ENCODE measurements at regions not wholly inside any gene's neighbourhood (a gene's known extent, or its start where the extent isn't known, plus 50 kb on each side); places are given as distances from the start of the nearest gene placed in this dataset.

DNA sequence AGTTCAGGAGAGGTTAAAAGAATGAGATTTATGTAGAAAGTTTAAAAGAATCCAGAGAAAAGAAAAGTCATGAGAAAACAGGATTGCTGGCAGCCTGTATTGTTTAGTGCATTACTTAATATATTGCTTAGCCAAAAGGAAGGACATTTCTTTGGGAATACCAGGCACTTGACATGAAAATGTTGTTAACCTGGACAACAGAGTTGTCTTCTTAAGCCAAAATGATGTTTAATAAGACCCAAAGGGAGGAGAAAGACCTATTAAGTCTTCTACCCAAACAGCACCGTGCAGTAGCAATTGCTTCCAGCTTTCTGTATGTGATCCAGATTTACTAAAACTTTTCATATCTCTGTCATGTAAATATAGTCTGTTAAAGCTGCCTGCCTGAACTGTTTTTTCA, 74.0 kb upstream of the PRLR start:
- Histone ChIP-seq H2BK120ac (ENCODE audit: insufficient read depth, low read length, poor library complexity) (no peak overlapping the region), H3K27me3 (ENCODE audit: insufficient read depth, low read length) (no peaks in the 10 kb centered on the region), H2AK5ac (ENCODE audit: low read length) (no peak overlapping the region), H3K4me2 (ENCODE audit: low read length) (no peak overlapping the region), H3K27ac (ENCODE audit: low read depth, low read length) (no peak overlapping the region), H3K9me3 (ENCODE audit: insufficient read depth, low read depth, low read length) (no peaks in the 10 kb centered on the region), H3K4me1 (ENCODE audit: control insufficient read depth in 1 of 2, insufficient read depth in 2 of 2, low read length in 2 of 2) (peaks cover 3 to 4% of the 10 kb centered on the region in 2 experiments), H4K91ac (ENCODE audit: low read depth, low read length) (no peak overlapping the region), H3K18ac (ENCODE audit: low read length) (no peak overlapping the region), H3K23ac (ENCODE audit: low read length) (no peak overlapping the region), H3K9ac (ENCODE audit: low read length) (no peak overlapping the region), H3K14ac (ENCODE audit: low read length) (no peak overlapping the region), H2BK5ac (ENCODE audit: low read depth, low read length, poor library complexity) (no peak overlapping the region), H3K4ac (ENCODE audit: low read depth, low read length) (no peak overlapping the region), H3K79me2 (ENCODE audit: control insufficient read depth, insufficient read depth, low read length, poor library complexity) (no peaks in the 10 kb centered on the region), H2AFZ (ENCODE audit: insufficient read depth, low read length, poor library complexity) (no peak overlapping the region), H2BK12ac (ENCODE audit: low read length) (no peak overlapping the region), H3K36me3 (ENCODE audit: control insufficient read depth in 1 of 2, insufficient read depth in 2 of 2, low read length in 2 of 2) (no peaks in the 10 kb centered on the region), H4K12ac (ENCODE audit: low read depth, low read length) (no peak overlapping the region), H3K4me3 (ENCODE audit: low read depth, low read length) (no peak overlapping the region), H4K8ac (ENCODE audit: low read depth, low read length) (no peak overlapping the region), H3K79me1 (ENCODE audit: low read length) (no peaks in the 10 kb centered on the region)
- DNase-seq: no peak
- WGBS (ENCODE audit: extremely low coverage, insufficient coverage, insufficient read length): no CpG with 5 or more reads among the region's 1 CpG

DNA sequence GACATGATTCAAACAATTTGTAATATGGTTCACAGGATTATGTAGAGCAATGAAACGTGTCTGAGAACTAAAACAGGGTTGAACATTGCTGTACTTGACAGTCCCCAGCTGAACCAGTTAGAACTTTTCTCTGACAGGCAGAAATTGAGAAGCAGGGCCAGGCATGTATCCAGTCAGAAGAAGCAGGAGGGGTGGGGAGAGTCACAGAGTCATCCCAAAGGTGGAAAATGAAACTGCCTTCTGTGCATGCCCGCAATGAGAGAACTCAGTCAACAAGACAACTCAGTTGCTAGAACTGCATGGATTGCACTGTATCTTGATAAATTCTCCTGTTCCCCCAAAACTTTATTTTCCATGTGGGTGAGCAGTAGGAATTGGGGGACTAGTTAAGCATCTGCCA, 72.9 kb upstream of the PRLR start:
- Histone ChIP-seq H3K4me3 (ENCODE audit: low read depth, low read length) (no peak overlapping the region), H3K79me1 (ENCODE audit: low read length) (no peaks in the 10 kb centered on the region), H4K12ac (ENCODE audit: low read depth, low read length) (no peak overlapping the region), H3K9ac (ENCODE audit: low read length) (no peak overlapping the region), H4K8ac (ENCODE audit: low read depth, low read length) (no peak overlapping the region), H2BK120ac (ENCODE audit: insufficient read depth, low read length, poor library complexity) (no peak overlapping the region), H3K79me2 (ENCODE audit: control insufficient read depth, insufficient read depth, low read length, poor library complexity) (no peaks in the 10 kb centered on the region), H4K91ac (ENCODE audit: low read depth, low read length) (no peak overlapping the region), H3K27ac (ENCODE audit: low read depth, low read length) (no peak overlapping the region), H3K18ac (ENCODE audit: low read length) (no peak overlapping the region), H2BK12ac (ENCODE audit: low read length) (no peak overlapping the region), H2AK5ac (ENCODE audit: low read length) (no peak overlapping the region), H3K4me2 (ENCODE audit: low read length) (no peak overlapping the region), H3K4ac (ENCODE audit: low read depth, low read length) (no peak overlapping the region), H3K14ac (ENCODE audit: low read length) (no peak overlapping the region), H3K27me3 (ENCODE audit: insufficient read depth, low read length) (no peaks in the 10 kb centered on the region), H2AFZ (ENCODE audit: insufficient read depth, low read length, poor library complexity) (no peak overlapping the region), H3K23ac (ENCODE audit: low read length) (no peak overlapping the region), H3K4me1 (ENCODE audit: control insufficient read depth in 1 of 2, insufficient read depth in 2 of 2, low read length in 2 of 2) (peaks cover 3 to 4% of the 10 kb centered on the region in 2 experiments), H3K9me3 (ENCODE audit: insufficient read depth, low read depth, low read length) (no peaks in the 10 kb centered on the region), H2BK5ac (ENCODE audit: low read depth, low read length, poor library complexity) (no peak overlapping the region), H3K36me3 (ENCODE audit: control insufficient read depth in 1 of 2, insufficient read depth in 2 of 2, low read length in 2 of 2) (no peaks in the 10 kb centered on the region)
- no CpG with 5 or more reads among the region's 2 CpGs for WGBS (ENCODE audit: extremely low coverage, insufficient coverage, insufficient read length)
- DNase-seq: no peak

DNA sequence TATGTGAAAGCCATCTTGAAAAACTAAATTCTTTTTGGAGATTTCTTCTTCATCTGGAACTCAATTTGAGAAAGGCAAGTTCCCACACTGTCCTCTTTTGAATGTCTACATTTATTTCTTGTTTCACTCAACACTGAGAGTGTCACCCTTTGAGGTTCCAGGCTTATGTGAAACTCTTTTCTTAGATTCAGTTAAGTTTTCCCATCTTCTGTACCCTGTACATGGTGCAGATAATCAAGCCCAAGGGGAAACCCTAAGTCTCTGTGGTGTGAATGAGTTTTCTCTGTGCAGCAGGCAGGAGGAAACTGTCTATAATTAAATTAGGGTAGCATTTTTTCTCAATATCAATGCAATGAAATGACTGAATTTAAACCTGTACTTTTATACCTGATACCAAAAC, 72.3 kb upstream of the PRLR start:
- Histone ChIP-seq H2AFZ (ENCODE audit: insufficient read depth, low read length, poor library complexity) (no peak overlapping the region), H3K9me3 (ENCODE audit: insufficient read depth, low read depth, low read length) (no peaks in the 10 kb centered on the region), H2BK5ac (ENCODE audit: low read depth, low read length, poor library complexity) (no peak overlapping the region), H3K9ac (ENCODE audit: low read length) (no peak overlapping the region), H4K8ac (ENCODE audit: low read depth, low read length) (no peak overlapping the region), H3K14ac (ENCODE audit: low read length) (no peak overlapping the region), H3K27ac (ENCODE audit: low read depth, low read length) (no peak overlapping the region), H3K4me1 (ENCODE audit: control insufficient read depth in 1 of 2, insufficient read depth in 2 of 2, low read length in 2 of 2) (peaks cover 3 to 4% of the 10 kb centered on the region in 2 experiments), H3K23ac (ENCODE audit: low read length) (no peak overlapping the region), H3K36me3 (ENCODE audit: control insufficient read depth in 1 of 2, insufficient read depth in 2 of 2, low read length in 2 of 2) (no peaks in the 10 kb centered on the region), H2AK5ac (ENCODE audit: low read length) (no peak overlapping the region), H4K12ac (ENCODE audit: low read depth, low read length) (no peak overlapping the region), H3K79me2 (ENCODE audit: control insufficient read depth, insufficient read depth, low read length, poor library complexity) (no peaks in the 10 kb centered on the region), H4K91ac (ENCODE audit: low read depth, low read length) (no peak overlapping the region), H3K27me3 (ENCODE audit: insufficient read depth, low read length) (no peaks in the 10 kb centered on the region), H3K4me2 (ENCODE audit: low read length) (no peak overlapping the region), H2BK12ac (ENCODE audit: low read length) (no peak overlapping the region), H2BK120ac (ENCODE audit: insufficient read depth, low read length, poor library complexity) (no peak overlapping the region), H3K4ac (ENCODE audit: low read depth, low read length) (no peak overlapping the region), H3K18ac (ENCODE audit: low read length) (no peak overlapping the region), H3K4me3 (ENCODE audit: low read depth, low read length) (no peak overlapping the region), H3K79me1 (ENCODE audit: low read length) (no peaks in the 10 kb centered on the region)
- DNase-seq: no peak

DNA sequence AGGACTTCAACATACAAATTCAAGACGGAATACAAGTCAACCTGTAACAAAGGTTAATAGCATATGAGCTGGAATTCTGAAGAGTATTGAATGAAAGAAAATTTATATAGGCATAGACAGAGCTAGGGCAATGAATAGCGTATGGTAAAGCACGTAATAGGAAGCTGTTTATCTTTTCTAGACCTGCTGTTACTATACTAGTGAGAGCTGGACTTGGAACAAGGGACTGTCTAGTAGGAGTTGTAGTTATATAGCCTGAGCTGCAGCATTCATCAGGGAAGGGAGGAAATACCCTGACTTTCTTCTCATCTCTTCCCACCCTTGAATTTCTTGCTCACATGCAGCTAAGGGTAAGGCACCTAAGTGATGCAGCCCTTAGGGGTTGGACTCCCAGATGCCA, 67.5 kb upstream of the PRLR start:
- H3K79me1 ChIP-seq (ENCODE audit: low read length): no peaks in the 10 kb centered on the region
- H3K4me2 ChIP-seq (ENCODE audit: low read length): no peak overlapping the region
- H3K14ac ChIP-seq (ENCODE audit: low read length): no peak overlapping the region
- H3K18ac ChIP-seq (ENCODE audit: low read length): no peak overlapping the region
- no peak overlapping the region for H4K91ac ChIP-seq (ENCODE audit: low read depth, low read length)
- no peak overlapping the region for H3K4ac ChIP-seq (ENCODE audit: low read depth, low read length)
- H3K27me3 ChIP-seq (ENCODE audit: insufficient read depth, low read length): no peaks in the 10 kb centered on the region
- H3K36me3 ChIP-seq (ENCODE audit: control insufficient read depth in 1 of 2, insufficient read depth in 2 of 2, low read length in 2 of 2): no peaks in the 10 kb centered on the region
- no peak overlapping the region for H3K9ac ChIP-seq (ENCODE audit: low read length)
- no peak overlapping the region for H2AK5ac ChIP-seq (ENCODE audit: low read length)
- no peak overlapping the region for H2BK5ac ChIP-seq (ENCODE audit: low read depth, low read length, poor library complexity)
- no peak overlapping the region for H3K4me3 ChIP-seq (ENCODE audit: low read depth, low read length)
- DNase-seq: no peak
- H3K4me1 ChIP-seq (ENCODE audit: control insufficient read depth in 1 of 2, insufficient read depth in 2 of 2, low read length in 2 of 2): no peaks in the 10 kb centered on the region
- no peak overlapping the region for H3K27ac ChIP-seq (ENCODE audit: low read depth, low read length)
- H4K8ac ChIP-seq (ENCODE audit: low read depth, low read length): no peak overlapping the region
- WGBS (ENCODE audit: extremely low coverage, insufficient coverage, insufficient read length): no CpG with 5 or more reads among the region's 3 CpGs
- no peak overlapping the region for H2BK120ac ChIP-seq (ENCODE audit: insufficient read depth, low read length, poor library complexity)
- H3K79me2 ChIP-seq (ENCODE audit: control insufficient read depth, insufficient read depth, low read length, poor library complexity): no peaks in the 10 kb centered on the region
- H4K12ac ChIP-seq (ENCODE audit: low read depth, low read length): no peak overlapping the region
- H2AFZ ChIP-seq (ENCODE audit: insufficient read depth, low read length, poor library complexity): no peak overlapping the region
- H3K23ac ChIP-seq (ENCODE audit: low read length): no peak overlapping the region
- no peaks in the 10 kb centered on the region for H3K9me3 ChIP-seq (ENCODE audit: insufficient read depth, low read depth, low read length)
- H2BK12ac ChIP-seq (ENCODE audit: low read length): no peak overlapping the region

DNA sequence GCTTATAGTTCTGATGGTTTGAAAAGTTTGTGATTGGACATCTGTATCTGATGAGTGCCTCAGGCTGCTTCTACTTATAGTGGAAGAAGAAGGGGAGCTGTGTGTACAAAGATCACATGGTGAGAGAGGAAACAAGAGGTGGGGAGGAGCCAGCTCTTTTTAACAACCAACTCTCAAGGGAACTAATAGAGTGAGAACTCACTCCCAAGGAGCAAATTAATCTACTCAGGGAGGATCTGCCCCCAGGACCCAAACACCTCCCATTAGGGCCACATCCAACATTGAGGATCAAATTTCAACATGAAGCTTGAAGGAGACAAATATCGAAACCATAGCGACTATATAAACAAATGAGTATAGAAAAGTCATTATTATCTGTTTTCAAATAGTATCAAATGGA, 64.7 kb upstream of the PRLR start:
- no peak overlapping the region for H3K27ac ChIP-seq (ENCODE audit: low read depth, low read length)
- H3K79me1 ChIP-seq (ENCODE audit: low read length): no peaks in the 10 kb centered on the region
- H4K91ac ChIP-seq (ENCODE audit: low read depth, low read length): no peak overlapping the region
- H3K4me1 ChIP-seq (ENCODE audit: control insufficient read depth in 1 of 2, insufficient read depth in 2 of 2, low read length in 2 of 2): no peaks in the 10 kb centered on the region
- no peak overlapping the region for H3K4me2 ChIP-seq (ENCODE audit: low read length)
- H2AFZ ChIP-seq (ENCODE audit: insufficient read depth, low read length, poor library complexity): no peak overlapping the region
- H3K79me2 ChIP-seq (ENCODE audit: control insufficient read depth, insufficient read depth, low read length, poor library complexity): no peaks in the 10 kb centered on the region
- H3K9me3 ChIP-seq (ENCODE audit: insufficient read depth, low read depth, low read length): no peaks in the 10 kb centered on the region
- no peak overlapping the region for H2BK12ac ChIP-seq (ENCODE audit: low read length)
- no peak overlapping the region for H4K8ac ChIP-seq (ENCODE audit: low read depth, low read length)
- no peak overlapping the region for H2BK5ac ChIP-seq (ENCODE audit: low read depth, low read length, poor library complexity)
- no CpG with 5 or more reads among the region's 2 CpGs for WGBS (ENCODE audit: extremely low coverage, insufficient coverage, insufficient read length)
- no peak overlapping the region for H3K14ac ChIP-seq (ENCODE audit: low read length)
- no peak for DNase-seq
- H3K23ac ChIP-seq (ENCODE audit: low read length): no peak overlapping the region
- no peak overlapping the region for H2AK5ac ChIP-seq (ENCODE audit: low read length)
- no peak overlapping the region for H3K9ac ChIP-seq (ENCODE audit: low read length)
- no peaks in the 10 kb centered on the region for H3K36me3 ChIP-seq (ENCODE audit: control insufficient read depth in 1 of 2, insufficient read depth in 2 of 2, low read length in 2 of 2)
- no peak overlapping the region for H3K18ac ChIP-seq (ENCODE audit: low read length)
- no peaks in the 10 kb centered on the region for H3K27me3 ChIP-seq (ENCODE audit: insufficient read depth, low read length)
- no peak overlapping the region for H4K12ac ChIP-seq (ENCODE audit: low read depth, low read length)
- H3K4me3 ChIP-seq (ENCODE audit: low read depth, low read length): no peak overlapping the region
- no peak overlapping the region for H2BK120ac ChIP-seq (ENCODE audit: insufficient read depth, low read length, poor library complexity)
- H3K4ac ChIP-seq (ENCODE audit: low read depth, low read length): no peak overlapping the region

All from trophoblast cell (in vitro differentiated cells and primary cell).